HCT116 (cell line): ENCODE measurements at regions not wholly inside any gene's neighbourhood (a gene's known extent, or its start where the extent isn't known, plus 50 kb on each side); places are given as distances from the start of the nearest gene placed in this dataset.

Experiments
- ATAC-seq: fragments of 200-7000 bp; cut with Tn5 transposase; 2 replicates; pipeline ENCODE4 v1.9.1; 2020; ENCODE audit warnings: mild to moderate bottlenecking, moderate library complexity
- BruUV-seq: library from RNA; stranded (reverse); fragments of 400-500 nt; replicated peaks from 2 replicates; lab custom pipeline; 2021; lab: Mats Ljungman, UMichigan
- CTCF ChIA-PET: fragments of 300-600 bp; sonication (Branson Sonifier 250); formaldehyde crosslinking; loops from one replicate; lab custom pipeline; 2021; ENCODE audit warnings: antibody characterized with exemption; lab: Charles Lee
- POLR2A ChIA-PET: fragments of 300-600, 350-600 bp; sonication (Branson Sonifier 250); formaldehyde crosslinking; loops from one replicate; lab custom pipeline; 2021; ENCODE audit warnings: antibody characterized with exemption; lab: Charles Lee
- RAD21 ChIA-PET, 2 experiments: fragments of 300-600 bp; sonication (Branson Sonifier 250); formaldehyde crosslinking; loops; one replicate each; lab custom pipeline; 2023; ENCODE audit warnings: low total read pairs in 2 of 2; ENCODE audit not compliant: uncharacterized antibody in 2 of 2, unreplicated experiment in 2 of 2, low non-redundant PET in 1 of 2; lab: Charles Lee
- DNase-seq: peaks from one replicate; pipeline ENCODE4 v3.0.0-alpha.2; 2010; ENCODE audit warnings: low read depth, low spot score
- H2AFZ ChIP-seq: fragments of 200-600 bp; shearing (Covaris generic), sonication (generic); 2 replicates; pipeline ENCODE4 v1.6.1; 2017; ENCODE audit warnings: low read depth, mixed run types, mixed read lengths, antibody characterized with exemption, low read length; ENCODE audit not compliant: poor library complexity, severe bottlenecking
- H3K27ac ChIP-seq: 2 replicates; pipeline ENCODE4 v1.5.1; 2012; ENCODE audit warnings: low read depth, low read length
- H3K27me3 ChIP-seq: fragments of 200-600 bp; sonication (generic); 2 replicates; pipeline ENCODE4 v1.6.1; 2016; ENCODE audit warnings: mixed run types, low read length, mixed read lengths; ENCODE audit not compliant: insufficient read depth
- H3K36me3 ChIP-seq, 2 experiments: fragments of 200-500 bp in 1 of 2; fragments of 200-600 bp in 1 of 2; sonication (Bioruptor generic) in 1 of 2; sonication (generic) in 1 of 2; 2 replicates each; pipeline versions ENCODE4 v1.5.1 to v1.6.1; 2014 to 2016; ENCODE audit warnings: low read length in 2 of 2, inconsistent platforms in 1 of 2, mixed read lengths in 1 of 2, mixed run types in 1 of 2; ENCODE audit not compliant: insufficient read depth in 2 of 2, control insufficient read depth in 1 of 2
- H3K4me1 ChIP-seq, 2 experiments: fragments of 200-600 bp in 1 of 2; sonication (generic) in 1 of 2; 2 replicates each; pipeline versions ENCODE4 v1.5.1 to v1.6.1; 2012 to 2017; ENCODE audit warnings: low read length in 2 of 2, inconsistent platforms in 1 of 2, mild to moderate bottlenecking in 1 of 2, mixed read lengths in 1 of 2, mixed run types in 1 of 2, moderate library complexity in 1 of 2; ENCODE audit not compliant: insufficient read depth in 2 of 2, control insufficient read depth in 1 of 2
- H3K4me2 ChIP-seq: fragments of 200-600 bp; sonication (generic); 2 replicates; pipeline ENCODE4 v1.6.1; 2017; ENCODE audit warnings: mixed run types, low read length, mixed read lengths
- H3K4me3 ChIP-seq, 2 experiments: fragments of 200-600 bp in 1 of 2; sonication (generic) in 1 of 2; replicated peaks in 1 of 2; 2 replicates each; pipeline ENCODE4 v1.5.1; 2011 to 2016; ENCODE audit warnings: low read length in 2 of 2, control low read depth in 1 of 2, low read depth in 1 of 2, mild to moderate bottlenecking in 1 of 2, mixed read lengths in 1 of 2, mixed run types in 1 of 2
- H3K79me2 ChIP-seq: fragments of 200-600 bp; sonication (generic); 2 replicates; pipeline ENCODE4 v1.6.1; 2017; ENCODE audit warnings: mild to moderate bottlenecking, mixed run types, low read length, moderate library complexity, mixed read lengths; ENCODE audit not compliant: insufficient read depth
- H3K9ac ChIP-seq: fragments of 200-600 bp; sonication (generic); 2 replicates; pipeline ENCODE4 v1.6.1; 2016; ENCODE audit warnings: low read length, mixed read lengths
- H3K9me2 ChIP-seq: fragments of 200-600 bp; sonication (generic), shearing (Covaris generic); 2 replicates; pipeline ENCODE4 v1.6.1; 2017; ENCODE audit warnings: mixed run types, mild to moderate bottlenecking, moderate library complexity; ENCODE audit not compliant: insufficient read depth
- H3K9me3 ChIP-seq, 2 experiments: fragments of 200-500 bp in 1 of 2; fragments of 200-600 bp in 1 of 2; sonication (Bioruptor generic) in 1 of 2; sonication (generic) in 1 of 2; 2 replicates each; pipeline ENCODE4 v1.6.1; 2014 to 2017; ENCODE audit warnings: low read length in 2 of 2, mixed read lengths in 2 of 2, inconsistent platforms in 1 of 2, low read depth in 1 of 2, mild to moderate bottlenecking in 1 of 2, mixed run types in 1 of 2, moderate library complexity in 1 of 2; ENCODE audit not compliant: control insufficient read depth in 1 of 2, insufficient read depth in 1 of 2
- H4K20me1 ChIP-seq: fragments of 200-600 bp; sonication (generic), shearing (Covaris generic); 2 replicates; pipeline ENCODE4 v1.6.1; 2017; ENCODE audit warnings: mixed run types, mild to moderate bottlenecking, moderate library complexity; ENCODE audit not compliant: insufficient read depth
- CBX3 ChIP-seq: IDR thresholded peaks from 2 replicates; pipeline ENCODE4 v1.6.1; 2012; ENCODE audit warnings: low read depth
- CTCF ChIP-seq, 3 experiments: fragments of 200-600 bp in 1 of 3; sonication (generic) in 1 of 3; IDR thresholded peaks in 2 of 3; conservative IDR thresholded peaks in 1 of 3; 2 replicates each; pipeline ENCODE4 v1.5.1; 2012 to 2017; ENCODE audit warnings: low read depth in 2 of 3, low read length in 2 of 3, antibody characterized with exemption in 1 of 3, borderline replicate concordance in 1 of 3, control low read depth in 1 of 3, mild to moderate bottlenecking in 1 of 3, mixed read lengths in 1 of 3, mixed run types in 1 of 3, moderate library complexity in 1 of 3; ENCODE audit not compliant: insufficient read depth in 1 of 3
- EZH2phosphoT487 ChIP-seq: fragments of 200-600 bp; IDR thresholded peaks from 2 replicates; pipeline ENCODE4 v1.6.1; 2018; ENCODE audit warnings: antibody characterized with exemption, borderline replicate concordance
- JUND ChIP-seq: IDR thresholded peaks from 2 replicates; pipeline ENCODE4 v1.6.1; 2012
- POLR2AphosphoS5 ChIP-seq: IDR thresholded peaks from 2 replicates; pipeline ENCODE4 v1.6.1; 2011; ENCODE audit warnings: mild to moderate bottlenecking, low read depth, low read length, moderate library complexity
- REST ChIP-seq: IDR thresholded peaks from 2 replicates; pipeline ENCODE4 v1.6.1; 2012; ENCODE audit warnings: low read depth
- YY1 ChIP-seq: IDR thresholded peaks from 2 replicates; pipeline ENCODE4 v1.6.1; 2011; ENCODE audit warnings: low read length, low read depth, moderate library complexity, mild to moderate bottlenecking; ENCODE audit not compliant: insufficient replicate concordance; ENCODE audit errors: extremely low read depth
- ZNF274 ChIP-seq: fragments of 200-500 bp; sonication (Bioruptor generic); IDR thresholded peaks from 2 replicates; pipeline ENCODE4 v1.6.1; 2014; ENCODE audit warnings: mild to moderate bottlenecking, low read depth, low read length, inconsistent platforms
- intact Hi-C: fragments of 100-400 bp; cut with micrococcal nuclease; formaldehyde crosslinking; loops from 2 replicates; pipeline ENCODE4 v1.10.0; 2022

GRCh38 chr13:83153848-83154247 is 728.4 kb downstream of the SLITRK1 start:
- no peaks in the 10 kb centered on the region for H3K9me3 ChIP-seq
- DNase-seq (no peak), ATAC-seq (no peak)
- TF ChIP-seq EZH2phosphoT487 (no peak), YY1 (no peak), CBX3 (no peak), ZNF274 (no peak), JUND (no peak), CTCF (IDR thresholded peaks at IDR 0.05 in 2 of 3, conservative IDR thresholded peaks at IDR 0.05 in 1 of 3; ENCODE audit: borderline replicate concordance in 1 of 3, insufficient read depth in 1 of 3, low read depth in 2 of 3, low read length in 2 of 3) (no peak), REST (no peak), POLR2AphosphoS5 (no peak)
- H4K20me1 ChIP-seq, result no peaks in the 10 kb centered on the region
- H3K9me2 ChIP-seq, result no peaks in the 10 kb centered on the region
- BruUV-seq, result no TSS peak
- no peaks in the 10 kb centered on the region for H3K36me3 ChIP-seq
- ChIA-PET CTCF (no interaction called here), RAD21 (no interaction called here), POLR2A (no interaction called here)
- H3K9ac ChIP-seq, result no peak overlapping the region
- H3K4me3 ChIP-seq, result no peak overlapping the region
- no peak overlapping the region for H3K27ac ChIP-seq
- no peaks in the 10 kb centered on the region for H3K4me1 ChIP-seq
- H3K4me2 ChIP-seq, result no peak overlapping the region
- intact Hi-C loops, result no loop called here
- H2AFZ ChIP-seq, result no peak overlapping the region
- no peaks in the 10 kb centered on the region for H3K27me3 ChIP-seq
- no peaks in the 10 kb centered on the region for H3K79me2 ChIP-seq
